HG02571 (cell line): ENCODE measurements at regions not wholly inside any gene's neighbourhood (a gene's known extent, or its start where the extent isn't known, plus 50 kb on each side); places are given as distances from the start of the nearest gene placed in this dataset.

ENCODE experiments used
- ATAC-seq: cut with Tn5 transposase; IDR thresholded peaks from one replicate; pipeline ENCODE4 v1.9.1; 2021; ENCODE audit warnings: mild to moderate bottlenecking, moderate library complexity; ENCODE audit not compliant: unreplicated experiment

GRCh38 chr3:72698154-72698917, 149.9 kb downstream of the SHQ1 start:
- no peak for ATAC-seq

GRCh38 chr3:72697717-72698116, 150.5 kb downstream of the SHQ1 start:
- no peak for ATAC-seq

GRCh38 chr3:72696815-72697214, 151.4 kb downstream of the SHQ1 start:
- ATAC-seq: no peak

- ATAC-seq: no peak
These were observed 153.8 kb downstream of the SHQ1 start for GRCh38 chr3:72694398-72694797.

- no peak for ATAC-seq
These were observed 155.3 kb downstream of the SHQ1 start for GRCh38 chr3:72692990-72693389.

- ATAC-seq: no peak
These were observed 157.6 kb downstream of the SHQ1 start for GRCh38 chr3:72690629-72691028.

- no peak for ATAC-seq
These were observed 165.3 kb downstream of the SHQ1 start for GRCh38 chr3:72682936-72683452.

- ATAC-seq: no peak
These were observed 166.6 kb downstream of the SHQ1 start for GRCh38 chr3:72681598-72681997.

GRCh38 chr3:72680766-72681165, 167.5 kb downstream of the SHQ1 start:
- no peak for ATAC-seq

- ATAC-seq: no peak
These were observed 168.6 kb downstream of the SHQ1 start for GRCh38 chr3:72679540-72680198.

GRCh38 chr3:72678867-72679266, 169.4 kb downstream of the SHQ1 start:
- ATAC-seq: no peak

GRCh38 chr3:72678380-72678779, 169.9 kb downstream of the SHQ1 start:
- no peak for ATAC-seq

GRCh38 chr3:72675243-72675642, 173.0 kb downstream of the SHQ1 start:
- no peak for ATAC-seq

GRCh38 chr3:72673011-72673771, 175.1 kb downstream of the SHQ1 start:
- no peak for ATAC-seq

GRCh38 chr3:72669224-72669623, 179.0 kb downstream of the SHQ1 start:
- no peak for ATAC-seq

- ATAC-seq: no peak
These were observed 181.8 kb downstream of the SHQ1 start for GRCh38 chr3:72666447-72666755.

- no peak for ATAC-seq
These were observed 182.4 kb downstream of the SHQ1 start for GRCh38 chr3:72665701-72666446.

- ATAC-seq: no peak
These were observed 183.1 kb downstream of the SHQ1 start for GRCh38 chr3:72665103-72665502.

GRCh38 chr3:72664184-72664975, 183.9 kb downstream of the SHQ1 start:
- ATAC-seq: no peak

- ATAC-seq: no peak
These were observed 184.8 kb downstream of the SHQ1 start for GRCh38 chr3:72663429-72663828.
